Right cardiac atrium (tissue), 5 donors: ENCODE measurements at regions not wholly inside any gene's neighbourhood (a gene's known extent, or its start where the extent isn't known, plus 50 kb on each side); places are given as distances from the start of the nearest gene placed in this dataset.
A peak's percentile ranks its signal among the peaks of the same experiment; 100 is the strongest.
"Not testable (repeated sequence)": the region's sequence is repeated elsewhere in the genome, so short reads cannot be mapped to it uniquely, and the experiment has no call there.

ENCODE experiments used
- ATAC-seq, 2 donors: fragments of 200-7000 bp; cut with Tn5 transposase; one replicate each; pipeline versions ENCODE4 v1.8.0 to v1.9.1; 2020; ENCODE audit warnings: moderate library complexity in 2 of 2, mild to moderate bottlenecking in 1 of 2
- DNase-seq, 3 donors: peaks; one replicate each; pipeline ENCODE4 v3.0.0-alpha.2; 2020
- H3K27ac ChIP-seq: one replicate; pipeline ENCODE4 v1.5.1; 2013; ENCODE audit warnings: mild to moderate bottlenecking, low read length, control low read depth, moderate library complexity
- H3K27me3 ChIP-seq: one replicate; pipeline ENCODE4 v1.6.1; 2013; ENCODE audit not compliant: control insufficient read depth, insufficient read depth
- H3K4me1 ChIP-seq: one replicate; pipeline ENCODE4 v1.6.1; 2013; ENCODE audit warnings: low read length; ENCODE audit not compliant: control insufficient read depth, insufficient read depth
- H3K4me3 ChIP-seq: one replicate; pipeline ENCODE4 v1.5.1; 2013; ENCODE audit warnings: low read length, control low read depth
- H3K9me3 ChIP-seq: one replicate; pipeline ENCODE4 v1.6.1; 2013; ENCODE audit warnings: low read length; ENCODE audit not compliant: control insufficient read depth
- WGBS: extraction: QIAGEN DNeasy Blood & Tissue Kit; methylation state at CpG from one replicate; pipeline ENCODE4 v1.1.7; 2013; 5-methylcytosine and 5-hydroxymethylcytosine counted together
- intact Hi-C, 4 donors: fragments of 100-400 bp; cut with DNase I; formaldehyde crosslinking; loops; one replicate each; pipeline versions ENCODE4 v1.11.0 to v1.14.0; 2022 to 2023
- donor health status: healthy with polysubstance abuse.
- donor health status: DM: no; HTN: yes; CAD: no.
- donor health status: DM: no; HTN: no; CAD: no.
- donor health status: DM: no; HTN: yes; CAD: no; lungs with severe emphysema.
- donor health status: DM: yes; HTN: yes; CAD: no.

DNA sequence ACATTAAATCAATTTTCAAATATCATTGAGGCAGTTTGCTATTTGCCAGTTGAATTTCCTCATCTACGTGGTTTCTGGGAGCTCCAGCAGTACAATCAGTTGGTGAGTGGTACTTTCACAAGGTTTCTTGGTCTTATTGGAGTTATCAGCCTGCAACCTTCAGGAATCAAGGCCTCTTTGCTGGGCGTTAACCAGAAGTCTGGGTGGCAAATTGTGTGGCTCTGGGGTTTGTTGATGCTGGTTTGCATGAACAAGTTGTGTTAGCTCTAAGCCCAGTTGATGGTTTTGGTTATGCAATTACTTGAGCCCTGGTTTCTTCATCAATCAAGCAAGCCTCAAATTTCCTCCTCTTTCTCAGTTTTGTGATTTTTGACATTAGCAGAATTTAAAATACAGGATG, 152.9 kb upstream of the ANKRD55 start:
- ATAC-seq, result no peak
- 92% methylated on average over 2 of the region's 2 CpGs for WGBS
- intact Hi-C loops, result no loop called here

DNA sequence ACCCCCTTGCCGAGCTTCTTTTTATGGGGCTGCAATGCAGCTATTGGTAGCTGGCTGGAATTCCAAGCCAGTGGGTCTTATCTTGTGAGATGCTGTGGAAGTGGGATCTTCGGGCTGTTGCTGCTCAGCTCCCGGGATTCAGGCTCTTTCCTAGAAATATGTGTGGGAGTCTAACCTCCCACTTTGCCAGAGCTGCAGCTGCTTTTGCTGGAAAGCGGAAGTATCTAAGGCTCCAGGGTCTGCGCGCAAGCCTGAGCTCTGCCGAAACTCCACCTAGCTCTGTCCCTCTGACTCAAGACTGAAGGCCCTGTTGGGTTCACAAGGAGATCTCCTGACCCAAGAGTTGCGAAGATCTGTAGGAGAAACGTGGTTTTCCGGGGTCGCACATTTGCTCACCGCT, 151.1 kb upstream of the ANKRD55 start:
- ATAC-seq, result peak in 1 of 2 donors; percentile 31
- intact Hi-C loops, result no loop called here
- H3K4me3 ChIP-seq, result no peak overlapping the region
- H3K4me1 ChIP-seq, result no peaks in the 10 kb centered on the region
- DNase-seq, result peak in 1 of 3 donors; percentile 43
- H3K27me3 ChIP-seq, result no peaks in the 10 kb centered on the region
- WGBS, result 65% methylated on average over 12 of the region's 12 CpGs
- H3K9me3 ChIP-seq, result no peaks in the 10 kb centered on the region
- no peak overlapping the region for H3K27ac ChIP-seq

More for the DNA sequence above, 152.9 kb upstream of the ANKRD55 start:
- no peaks in the 10 kb centered on the region for H3K27me3 ChIP-seq
- no peak for DNase-seq
- H3K4me3 ChIP-seq, result no peak overlapping the region
- H3K4me1 ChIP-seq, result no peaks in the 10 kb centered on the region
- H3K9me3 ChIP-seq, result no peaks in the 10 kb centered on the region
- no peak overlapping the region for H3K27ac ChIP-seq

DNA sequence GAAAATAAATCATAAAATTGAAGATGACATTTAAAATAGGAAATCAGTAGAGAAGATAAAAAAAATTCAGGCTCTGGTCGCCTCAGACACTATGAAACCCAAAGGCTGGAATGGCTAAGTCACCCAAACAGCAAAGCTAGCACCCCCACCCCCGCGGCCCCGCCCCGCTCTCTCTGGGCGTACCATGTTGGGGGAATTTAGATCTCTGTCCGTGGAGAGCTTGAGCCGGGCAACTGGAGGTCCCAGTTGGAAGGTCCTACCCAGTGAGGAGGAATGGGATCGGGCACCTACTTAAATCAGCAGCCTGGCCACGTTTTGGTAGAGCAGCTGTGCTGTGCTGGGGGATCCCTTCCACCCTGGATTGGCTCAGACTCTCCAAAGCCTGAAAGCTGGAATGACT, 150.6 kb upstream of the ANKRD55 start:
- intact Hi-C loops, result no loop called here
- H3K27ac ChIP-seq, result no peak overlapping the region
- H3K27me3 ChIP-seq, result no peaks in the 10 kb centered on the region
- 73% methylated on average over 10 of the region's 10 CpGs for WGBS
- no peak overlapping the region for H3K4me3 ChIP-seq
- no peaks in the 10 kb centered on the region for H3K4me1 ChIP-seq
- DNase-seq (peak in 1 of 3 donors; percentile 68), ATAC-seq (no peak)
- no peaks in the 10 kb centered on the region for H3K9me3 ChIP-seq

DNA sequence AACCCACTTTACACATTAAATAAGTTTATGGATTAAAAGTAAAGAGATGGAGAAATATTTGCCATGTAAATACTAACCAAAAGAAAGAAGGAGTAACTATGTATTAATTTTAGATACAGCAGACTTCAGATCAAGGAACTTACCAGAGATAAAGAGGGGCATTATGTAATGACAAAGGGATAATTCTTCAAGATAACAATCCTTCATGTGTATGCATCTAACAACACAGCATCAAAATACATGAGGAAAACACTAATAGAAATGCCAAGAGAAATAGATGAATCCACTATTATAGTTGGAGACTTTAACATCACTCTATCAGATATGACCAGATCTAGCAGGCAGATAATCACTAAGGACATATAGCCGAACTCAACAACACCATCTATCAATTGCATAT, 149.8 kb upstream of the ANKRD55 start:
- intact Hi-C loops, result no loop called here
- H3K27ac ChIP-seq, result no peak overlapping the region
- H3K4me3 ChIP-seq, result no peak overlapping the region
- H3K4me1 ChIP-seq, result no peaks in the 10 kb centered on the region
- no peak for DNase-seq
- H3K27me3 ChIP-seq, result no peaks in the 10 kb centered on the region
- no peaks in the 10 kb centered on the region for H3K9me3 ChIP-seq
- no peak for ATAC-seq
- 38% methylated on average over 1 of the region's 1 CpG for WGBS

DNA sequence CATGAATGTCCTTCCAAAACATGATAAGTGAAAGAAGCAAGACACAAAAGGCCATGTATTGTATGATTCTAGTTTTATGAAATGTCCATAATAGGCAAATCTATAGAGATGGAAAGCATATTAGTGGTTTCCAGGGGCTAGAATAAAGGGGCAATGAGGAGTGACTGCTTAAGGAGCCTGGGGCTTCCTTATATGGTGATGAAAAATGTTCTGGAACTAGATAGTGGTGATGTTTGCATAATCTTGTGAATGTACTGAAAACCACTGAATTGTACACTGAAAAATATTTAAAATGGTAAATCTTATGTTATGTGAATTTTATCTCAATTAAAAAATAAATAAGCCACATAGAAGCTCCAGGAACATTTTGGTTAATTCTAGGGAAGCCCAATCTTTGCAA, 144.4 kb upstream of the ANKRD55 start:
- ATAC-seq (no peak), DNase-seq (no peak)
- Histone ChIP-seq H3K27ac (no peak overlapping the region), H3K27me3 (no peaks in the 10 kb centered on the region), H3K4me3 (no peak overlapping the region), H3K9me3 (no peaks in the 10 kb centered on the region), H3K4me1 (no peaks in the 10 kb centered on the region)
- intact Hi-C loops, result no loop called here

DNA sequence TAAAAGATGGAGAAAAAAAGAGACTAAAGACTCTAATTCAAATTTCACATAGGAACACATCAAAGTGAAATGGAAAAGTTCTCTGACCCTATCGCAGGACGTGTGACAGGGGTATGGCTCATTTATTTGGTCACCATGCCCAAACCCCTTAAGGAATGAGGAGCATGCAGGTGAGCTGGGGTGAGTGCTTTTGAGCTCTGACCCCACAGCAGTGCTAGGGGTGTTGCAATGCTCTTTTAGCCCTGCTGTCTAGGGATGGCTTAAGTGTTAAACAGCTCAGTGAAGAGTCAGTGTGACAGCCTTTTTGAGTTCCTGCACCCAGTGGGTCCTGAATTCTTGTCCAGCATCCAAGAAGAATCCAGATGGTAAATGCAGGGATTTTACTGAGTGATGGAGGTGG, 143.0 kb upstream of the ANKRD55 start:
- no peak for ATAC-seq
- WGBS, result 99% methylated on average over 2 of the region's 2 CpGs
- H3K27me3 ChIP-seq, result no peaks in the 10 kb centered on the region
- no peaks in the 10 kb centered on the region for H3K4me1 ChIP-seq
- H3K27ac ChIP-seq, result no peak overlapping the region
- intact Hi-C loops, result no loop called here
- H3K9me3 ChIP-seq, result no peaks in the 10 kb centered on the region
- no peak for DNase-seq
- no peak overlapping the region for H3K4me3 ChIP-seq

DNA sequence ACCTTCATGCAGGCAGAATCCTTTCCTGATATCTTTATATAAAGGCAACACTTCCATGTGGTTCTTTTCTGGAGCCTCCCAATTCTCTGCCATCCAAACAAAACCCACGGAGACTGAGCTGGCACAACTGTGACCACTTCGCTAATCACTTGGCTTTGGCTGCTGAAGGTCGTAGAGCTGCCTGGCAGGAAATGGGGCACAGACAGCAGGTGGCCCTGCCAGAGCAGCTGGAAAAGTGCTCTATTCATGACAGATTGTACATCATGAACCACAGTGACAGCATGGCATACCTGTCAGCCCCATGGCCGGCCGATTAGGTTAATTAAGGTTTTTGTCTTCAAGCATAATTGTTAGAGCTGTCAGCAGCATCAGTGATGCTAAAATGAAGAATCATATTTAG, 141.9 kb upstream of the ANKRD55 start:
- 58% methylated on average over 5 of the region's 5 CpGs for WGBS
- intact Hi-C loops, result no loop called here
- peak in 1 of 3 donors; percentile 56 for DNase-seq
- H3K4me3 ChIP-seq, result no peak overlapping the region
- H3K27ac ChIP-seq, result no peak overlapping the region
- H3K9me3 ChIP-seq, result no peaks in the 10 kb centered on the region
- peak; percentile 72 to 88 for ATAC-seq
- no peaks in the 10 kb centered on the region for H3K4me1 ChIP-seq
- H3K27me3 ChIP-seq, result no peaks in the 10 kb centered on the region

DNA sequence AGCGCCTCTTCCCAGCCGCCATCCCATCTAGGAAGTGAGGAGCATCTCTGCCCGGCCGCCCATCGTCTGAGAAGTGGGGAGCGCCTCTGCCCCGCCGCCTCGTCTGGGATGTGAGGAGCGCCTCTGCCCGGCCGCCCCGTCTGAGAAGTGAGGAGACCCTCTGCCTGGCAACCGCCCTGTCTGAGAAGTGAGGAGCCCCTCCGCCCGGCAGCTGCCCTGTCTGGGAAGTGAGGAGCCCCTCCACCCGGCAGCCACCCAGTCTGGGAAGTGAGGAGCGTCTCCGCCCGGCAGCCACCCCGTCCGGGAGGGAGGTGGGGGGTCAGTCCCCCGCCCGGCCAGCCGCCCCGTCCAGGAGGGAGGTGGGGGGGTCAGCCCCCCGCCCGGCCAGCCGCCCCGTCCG, 139.4 kb upstream of the ANKRD55 start:
- H3K4me1 ChIP-seq, H3K27me3 ChIP-seq, intact Hi-C loops, DNase-seq, H3K9me3 ChIP-seq, H3K27ac ChIP-seq, H3K4me3 ChIP-seq, ATAC-seq: not testable (repeated sequence)
- WGBS, result 91% methylated on average over 30 of the region's 31 CpGs

DNA sequence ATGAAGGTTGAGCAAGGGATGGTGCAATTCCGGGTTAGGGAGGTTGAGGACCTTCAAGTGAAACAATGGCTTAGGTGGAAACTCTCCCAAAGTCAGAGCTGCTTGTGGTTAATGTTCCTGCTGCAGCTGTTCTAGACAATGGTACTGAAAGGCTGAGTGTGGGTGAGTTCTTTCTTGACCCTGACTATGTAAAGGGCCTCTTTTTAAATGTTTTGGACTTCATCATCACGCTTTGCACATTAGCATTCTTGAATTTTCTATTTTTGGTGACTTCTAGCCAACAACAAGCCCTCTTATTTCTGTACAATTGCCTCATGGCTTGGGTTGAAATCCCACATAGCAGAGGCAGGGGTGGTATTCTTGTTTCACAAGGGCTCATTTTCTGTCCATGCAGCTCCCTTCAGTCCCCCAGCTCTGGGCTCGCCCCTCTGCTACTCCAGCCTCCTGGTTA, 136.3 kb upstream of the ANKRD55 start:
- no peaks in the 10 kb centered on the region for H3K4me1 ChIP-seq
- H3K27me3 ChIP-seq, result no peaks in the 10 kb centered on the region
- no peak overlapping the region for H3K4me3 ChIP-seq
- DNase-seq, result no peak
- ATAC-seq, result no peak
- H3K27ac ChIP-seq, result no peak overlapping the region
- no peaks in the 10 kb centered on the region for H3K9me3 ChIP-seq
- WGBS, result 88% methylated on average over 3 of the region's 3 CpGs
- intact Hi-C loops, result no loop called here

DNA sequence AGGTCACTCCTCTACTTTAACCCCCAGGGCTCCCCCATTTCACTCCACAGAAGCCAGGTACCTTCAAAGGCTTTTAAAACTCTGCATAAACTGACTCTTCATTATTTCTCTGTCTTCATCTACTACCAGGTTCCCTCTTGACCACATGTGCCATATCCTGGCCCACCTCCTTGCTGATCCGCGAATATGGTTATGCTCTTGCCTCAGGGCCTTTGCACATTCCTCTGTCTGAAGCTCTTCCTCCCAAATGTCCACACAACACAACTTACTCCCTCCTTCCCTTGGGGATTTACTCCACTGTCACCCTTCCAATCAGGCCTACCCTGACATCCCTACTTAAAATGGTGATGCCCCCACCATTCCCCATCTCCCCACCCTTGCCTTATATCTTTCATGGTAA, 134.6 kb upstream of the ANKRD55 start:
- no peak for ATAC-seq
- H3K4me3 ChIP-seq, result no peak overlapping the region

DNA sequence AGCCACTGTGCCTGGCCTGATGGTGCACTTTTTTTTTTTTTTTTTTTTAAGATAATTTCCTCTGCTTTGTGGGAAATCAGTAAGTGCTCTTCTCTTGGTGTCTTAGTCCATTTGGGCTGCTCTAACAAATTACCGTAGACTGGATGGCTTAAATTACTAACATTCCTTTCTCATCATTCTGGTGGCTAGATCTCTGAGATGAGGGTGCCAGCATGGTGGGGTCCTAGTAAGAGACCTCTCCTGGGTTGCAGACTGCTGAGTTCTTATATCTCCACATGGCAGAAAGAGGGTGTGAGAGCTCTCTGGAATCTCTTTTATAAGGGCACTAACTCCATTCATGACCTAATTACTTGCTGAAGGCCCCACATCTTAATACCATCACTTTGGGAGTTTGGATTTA, 133.9 kb upstream of the ANKRD55 start:
- no peak for ATAC-seq
- Histone ChIP-seq H3K4me1 (no peaks in the 10 kb centered on the region), H3K27ac (no peak overlapping the region), H3K9me3 (no peaks in the 10 kb centered on the region), H3K4me3 (no peak overlapping the region), H3K27me3 (no peaks in the 10 kb centered on the region)
- 91% methylated on average over 1 of the region's 1 CpG for WGBS
- intact Hi-C loops, result no loop called here
- DNase-seq, result no peak

More for the DNA sequence above, 134.6 kb upstream of the ANKRD55 start:
- no peaks in the 10 kb centered on the region for H3K4me1 ChIP-seq
- WGBS, result 95% methylated on average over 2 of the region's 2 CpGs
- H3K9me3 ChIP-seq, result no peaks in the 10 kb centered on the region
- H3K27me3 ChIP-seq, result no peaks in the 10 kb centered on the region
- no peak for DNase-seq
- no peak overlapping the region for H3K27ac ChIP-seq
- intact Hi-C loops, result no loop called here

DNA sequence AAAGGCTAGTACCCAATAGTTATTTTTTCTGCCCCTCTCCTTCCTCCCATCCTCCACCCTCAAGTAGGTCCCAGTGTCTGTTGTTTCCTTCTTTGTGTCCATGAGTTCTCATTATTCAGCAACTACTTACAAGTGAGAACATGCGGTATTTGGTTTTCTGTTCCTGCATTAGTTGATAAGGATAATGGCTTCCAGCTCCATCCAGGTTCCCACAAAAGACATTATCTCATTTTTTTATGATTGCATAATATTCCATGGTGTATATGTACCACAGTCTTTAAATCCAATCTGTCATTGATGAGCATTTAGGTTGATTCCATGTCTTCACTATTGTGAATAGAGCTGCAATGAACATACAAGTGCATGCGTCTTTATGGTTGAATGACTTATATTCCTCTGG, 128.3 kb upstream of the ANKRD55 start:
- DNase-seq (no peak), ATAC-seq (no peak)
- intact Hi-C loops, result no loop called here
- no peaks in the 10 kb centered on the region for H3K27me3 ChIP-seq
- no peak overlapping the region for H3K27ac ChIP-seq
- H3K4me1 ChIP-seq, result peaks cover 1% of the 10 kb centered on the region
- WGBS, result 95% methylated on average over 2 of the region's 2 CpGs
- no peak overlapping the region for H3K4me3 ChIP-seq
- no peaks in the 10 kb centered on the region for H3K9me3 ChIP-seq
